ENCODE measurements at regions not wholly inside any gene's neighbourhood (a gene's known extent, or its start where the extent isn't known, plus 50 kb on each side); places are given as distances from the start of the nearest gene placed in this dataset.
"Not testable (repeated sequence)": the region's sequence is repeated elsewhere in the genome, so short reads cannot be mapped to it uniquely, and the experiment has no call there.

DNA sequence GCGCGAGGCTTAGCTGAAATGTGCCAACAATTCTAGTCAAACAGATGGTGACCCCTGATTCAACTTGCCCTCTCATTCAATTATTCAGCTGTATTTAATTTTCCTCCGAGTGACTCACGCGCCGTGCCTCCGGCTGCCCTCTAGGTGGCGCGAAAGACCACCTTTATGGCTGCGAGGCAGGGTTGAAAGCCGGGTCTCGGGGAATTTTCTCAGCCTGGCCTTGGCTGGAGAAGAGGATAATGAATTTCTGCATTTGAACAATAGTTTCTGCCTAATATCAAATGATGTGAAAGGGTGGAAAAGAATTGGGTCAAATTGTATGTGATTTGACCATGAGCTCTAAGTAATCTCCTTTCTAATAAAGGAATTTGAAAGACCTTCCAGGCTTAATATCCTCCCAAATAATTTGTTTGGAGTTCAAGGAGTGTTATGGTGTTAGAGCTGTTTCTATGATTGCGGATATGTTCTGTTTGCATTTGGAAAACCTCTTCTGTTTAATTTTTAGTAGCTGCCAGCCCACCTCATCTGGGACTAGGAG is 310.9 kb downstream of the ZNF536 start:
- no peaks in the 10 kb centered on the region for H3K36me3 ChIP-seq
- peaks cover 0 to 14% (median 0%) of the 10 kb centered on the region in 9 donors for H3K4me1 ChIP-seq
- 8% methylated on average over 13 of the region's 13 CpGs for WGBS, 2 donors
- intact Hi-C loops (cut with DNase I) = loop anchor here in 9 of 10 donors (5.0 to 10.0 kb wide), 8 partner anchors 222 to 1539 kb away; no protein-coding TSS in a partner anchor
- ATAC-seq (peak in 7 of 8 donors; percentile 63 to 90 (median 81)), DNase-seq (peak; percentile 72 to 74)
- TF ChIP-seq, protein P1, sequence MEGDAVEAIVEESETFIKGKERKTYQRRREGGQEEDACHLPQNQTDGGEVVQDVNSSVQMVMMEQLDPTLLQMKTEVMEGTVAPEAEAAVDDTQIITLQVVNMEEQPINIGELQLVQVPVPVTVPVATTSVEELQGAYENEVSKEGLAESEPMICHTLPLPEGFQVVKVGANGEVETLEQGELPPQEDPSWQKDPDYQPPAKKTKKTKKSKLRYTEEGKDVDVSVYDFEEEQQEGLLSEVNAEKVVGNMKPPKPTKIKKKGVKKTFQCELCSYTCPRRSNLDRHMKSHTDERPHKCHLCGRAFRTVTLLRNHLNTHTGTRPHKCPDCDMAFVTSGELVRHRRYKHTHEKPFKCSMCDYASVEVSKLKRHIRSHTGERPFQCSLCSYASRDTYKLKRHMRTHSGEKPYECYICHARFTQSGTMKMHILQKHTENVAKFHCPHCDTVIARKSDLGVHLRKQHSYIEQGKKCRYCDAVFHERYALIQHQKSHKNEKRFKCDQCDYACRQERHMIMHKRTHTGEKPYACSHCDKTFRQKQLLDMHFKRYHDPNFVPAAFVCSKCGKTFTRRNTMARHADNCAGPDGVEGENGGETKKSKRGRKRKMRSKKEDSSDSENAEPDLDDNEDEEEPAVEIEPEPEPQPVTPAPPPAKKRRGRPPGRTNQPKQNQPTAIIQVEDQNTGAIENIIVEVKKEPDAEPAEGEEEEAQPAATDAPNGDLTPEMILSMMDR (IDR thresholded peaks at IDR 0.05) = peak; percentile 85 to 95 (median 91)
- no peak overlapping the region for H3K27ac ChIP-seq
- no peaks in the 10 kb centered on the region for H3K9me3 ChIP-seq
- H3K4me3 ChIP-seq = no peak overlapping the region
- peaks cover 4 to 37% (median 20%) of the 10 kb centered on the region in 7 donors for H3K27me3 ChIP-seq

DNA sequence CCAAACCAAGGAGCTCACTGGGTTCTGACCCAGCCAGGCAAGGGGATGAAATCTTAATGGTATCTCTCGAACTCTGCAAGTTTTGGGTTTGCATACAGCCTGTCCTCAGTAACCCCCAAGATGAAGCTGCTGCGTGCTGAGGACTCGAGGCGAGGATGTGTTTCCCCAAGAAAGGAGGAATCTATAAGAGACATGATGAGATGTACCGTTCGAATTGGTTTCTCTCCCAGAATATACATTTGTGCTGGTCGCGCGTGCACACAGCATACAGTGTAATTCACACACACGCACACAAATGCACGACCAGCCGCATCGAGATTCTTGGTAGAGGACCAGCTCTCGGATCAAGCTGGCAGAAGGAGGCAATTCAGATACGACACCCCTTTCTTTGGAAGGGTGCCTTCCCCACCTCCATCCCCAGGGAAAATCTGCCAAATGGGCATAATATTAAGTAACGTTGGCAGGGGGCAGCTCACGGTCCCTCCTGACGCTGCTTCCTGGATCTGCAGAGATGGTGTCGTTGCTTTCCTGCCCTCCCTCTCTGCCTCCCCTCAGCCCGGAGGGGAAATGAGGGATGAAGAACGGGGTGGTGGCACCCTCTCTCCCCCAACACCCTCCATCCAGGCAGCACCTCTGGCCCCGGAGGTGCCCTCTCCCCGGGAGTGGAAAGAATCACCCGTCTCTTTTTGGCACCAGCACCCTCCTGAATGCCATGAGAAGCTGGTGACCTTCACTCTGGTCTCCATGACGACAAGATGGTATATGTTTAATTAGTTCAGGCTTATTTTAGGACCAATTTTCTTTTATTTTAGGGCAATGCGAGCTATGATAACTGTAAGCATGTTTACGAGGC is 310.2 kb downstream of the ZNF536 start:
- H3K36me3 ChIP-seq = no peaks in the 10 kb centered on the region
- H3K9me3 ChIP-seq = no peaks in the 10 kb centered on the region
- H3K27me3 ChIP-seq = peaks cover 4 to 40% (median 20%) of the 10 kb centered on the region in 7 donors
- no peak for DNase-seq
- H3K4me1 ChIP-seq = peaks cover 0 to 14% (median 0%) of the 10 kb centered on the region in 9 donors
- WGBS, 2 donors = 57 to 59% methylated on average over 27 of the region's 27 CpGs
- intact Hi-C loops (cut with DNase I) = loop anchor here in 9 of 10 donors (5.0 to 10.0 kb wide), 8 partner anchors 222 to 1540 kb away; no protein-coding TSS in a partner anchor
- no peak overlapping the region for H3K4me3 ChIP-seq
- ATAC-seq = peak in 3 of 8 donors; percentile 5 to 10 (median 7)
- TF ChIP-seq, protein P1 (IDR thresholded peaks at IDR 0.05) = no peak
- H3K27ac ChIP-seq = no peak overlapping the region

DNA sequence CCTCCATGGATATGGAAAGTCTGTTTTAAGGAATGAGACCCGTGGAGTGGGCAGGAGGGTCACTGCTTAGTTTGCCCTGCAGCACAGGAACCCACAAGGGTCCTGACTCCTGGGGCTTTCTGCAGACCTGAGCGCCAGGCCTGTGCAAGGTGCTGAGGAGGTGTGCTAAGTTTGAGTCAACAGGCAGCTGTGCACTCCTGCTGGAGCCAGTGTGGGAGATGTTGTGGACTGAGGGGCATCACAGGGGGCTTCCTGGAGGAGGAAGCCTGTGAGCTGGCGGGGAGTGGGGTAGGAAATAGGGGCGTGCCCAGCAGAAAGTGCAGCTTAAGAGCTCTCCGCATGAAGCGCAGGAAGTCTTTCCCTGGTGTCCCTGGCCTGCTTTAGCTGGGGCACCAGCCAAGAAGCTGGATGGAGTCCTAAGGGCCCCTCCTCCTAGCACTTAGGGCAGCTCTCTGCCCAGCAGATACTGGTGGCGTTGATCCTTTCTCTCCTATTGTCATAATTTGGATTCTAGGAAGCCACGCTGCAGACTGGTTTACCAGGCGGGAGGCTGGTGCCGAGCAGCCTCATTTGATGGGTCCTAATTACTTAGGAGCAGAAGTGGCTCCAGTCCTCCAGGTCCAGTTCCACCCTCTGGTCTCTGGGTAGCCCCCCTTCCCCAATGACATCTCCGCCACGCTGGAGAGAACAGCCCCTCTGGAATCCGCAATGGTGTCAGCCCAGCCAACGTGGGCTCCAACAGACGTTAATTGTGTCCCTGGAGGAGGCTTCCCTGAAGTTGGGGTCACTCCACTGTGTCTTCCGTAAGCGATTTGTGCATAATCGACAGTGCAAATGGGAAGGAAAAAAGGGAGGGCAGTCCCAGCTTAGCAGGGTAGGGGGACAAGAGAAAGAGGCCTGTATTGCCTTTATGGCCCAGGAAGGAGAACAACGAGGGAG is 309.2 kb downstream of the ZNF536 start:
- Histone ChIP-seq H3K4me1 (peaks cover 0 to 12% (median 0%) of the 10 kb centered on the region in 9 donors), H3K36me3 (no peaks in the 10 kb centered on the region), H3K4me3 (no peak overlapping the region), H3K27ac (no peak overlapping the region), H3K9me3 (no peaks in the 10 kb centered on the region), H3K27me3 (peaks cover 3 to 41% (median 13%) of the 10 kb centered on the region in 7 donors)
- 66 to 73% methylated on average over 19 of the region's 19 CpGs for WGBS, 2 donors
- TF ChIP-seq, protein P1 (IDR thresholded peaks at IDR 0.05) = no peak
- DNase-seq = no peak
- intact Hi-C loops (cut with DNase I) = loop anchor here in 9 of 10 donors (5.0 to 10.0 kb wide), 8 partner anchors 223 to 1541 kb away; no protein-coding TSS in a partner anchor
- peak in 1 of 8 donors; percentile 58 for ATAC-seq

DNA sequence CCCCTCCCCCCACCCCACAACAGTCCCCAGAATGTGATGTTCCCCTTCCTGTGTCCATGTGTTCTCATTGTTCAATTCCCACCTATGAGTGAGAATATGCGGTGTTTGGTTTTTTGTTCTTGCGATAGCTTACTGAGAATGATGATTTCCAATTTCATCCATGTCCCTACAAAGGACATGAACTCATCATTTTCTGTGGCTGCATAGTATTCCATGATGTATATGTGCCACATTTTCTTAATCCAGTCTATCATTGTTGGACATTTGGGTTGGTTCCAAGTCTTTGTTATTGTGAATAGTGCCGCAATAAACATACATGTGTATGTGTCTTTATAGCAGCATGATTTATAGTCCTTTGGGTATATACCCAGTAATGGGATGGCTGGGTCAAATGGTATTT is 308.2 kb downstream of the ZNF536 start:
- not testable (repeated sequence) for DNase-seq, H3K27ac ChIP-seq, H3K9me3 ChIP-seq, H3K4me3 ChIP-seq, ATAC-seq, H3K36me3 ChIP-seq
- intact Hi-C loops (cut with DNase I) = loop anchor here in 9 of 10 donors (5.0 to 10.0 kb wide), 8 partner anchors 224 to 1542 kb away; no protein-coding TSS in a partner anchor
- 80 to 100% methylated on average over 1 of the region's 3 CpGs for WGBS, 2 donors
- peaks cover 0 to 10% (median 0%) of the 10 kb centered on the region in 9 donors for H3K4me1 ChIP-seq
- H3K27me3 ChIP-seq = peaks cover 0 to 31% (median 7%) of the 10 kb centered on the region in 7 donors
